Stimulated activated CD4-positive, alpha-beta T cell treated with anti-CD3 and anti-CD28 coated beads, Interleukin-4, amount 100 ng/mL, for 48 hours (primary cell): ENCODE measurements at regions not wholly inside any gene's neighbourhood (a gene's known extent, or its start where the extent isn't known, plus 50 kb on each side); places are given as distances from the start of the nearest gene placed in this dataset.

Source experiments
- DNase-seq, 2 donors: peaks; one replicate each; pipeline ENCODE4 v3.0.0-alpha.2; 2020; ENCODE audit warnings: low read depth in 2 of 2

DNA sequence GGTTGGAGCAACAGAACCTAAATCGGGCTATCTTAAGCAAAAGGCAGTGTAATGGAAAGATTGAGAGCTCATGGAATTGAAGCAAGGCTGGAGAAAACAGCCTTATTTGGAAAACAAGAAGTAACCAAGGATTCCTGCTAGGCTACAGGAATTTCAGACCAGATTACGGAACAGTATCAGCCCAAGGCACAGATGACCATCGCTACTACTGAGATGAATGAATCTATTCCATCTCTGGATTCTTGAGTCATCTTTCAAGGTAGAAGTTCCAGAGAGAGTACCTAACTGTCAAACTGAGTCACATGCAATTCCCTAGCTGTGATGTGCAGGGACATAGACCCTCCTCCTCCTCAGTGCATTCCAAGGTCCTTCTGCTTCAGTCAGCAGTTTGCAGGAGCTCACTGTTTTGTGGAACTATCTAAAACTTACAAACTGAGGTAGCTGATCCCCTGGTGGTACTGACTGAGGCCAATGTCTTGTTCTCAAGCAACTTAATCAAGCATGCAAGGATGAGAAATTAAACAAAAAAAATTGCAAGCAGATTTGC lies 62.0 kb upstream of the SMLR1 start:
- DNase-seq = no peak

DNA sequence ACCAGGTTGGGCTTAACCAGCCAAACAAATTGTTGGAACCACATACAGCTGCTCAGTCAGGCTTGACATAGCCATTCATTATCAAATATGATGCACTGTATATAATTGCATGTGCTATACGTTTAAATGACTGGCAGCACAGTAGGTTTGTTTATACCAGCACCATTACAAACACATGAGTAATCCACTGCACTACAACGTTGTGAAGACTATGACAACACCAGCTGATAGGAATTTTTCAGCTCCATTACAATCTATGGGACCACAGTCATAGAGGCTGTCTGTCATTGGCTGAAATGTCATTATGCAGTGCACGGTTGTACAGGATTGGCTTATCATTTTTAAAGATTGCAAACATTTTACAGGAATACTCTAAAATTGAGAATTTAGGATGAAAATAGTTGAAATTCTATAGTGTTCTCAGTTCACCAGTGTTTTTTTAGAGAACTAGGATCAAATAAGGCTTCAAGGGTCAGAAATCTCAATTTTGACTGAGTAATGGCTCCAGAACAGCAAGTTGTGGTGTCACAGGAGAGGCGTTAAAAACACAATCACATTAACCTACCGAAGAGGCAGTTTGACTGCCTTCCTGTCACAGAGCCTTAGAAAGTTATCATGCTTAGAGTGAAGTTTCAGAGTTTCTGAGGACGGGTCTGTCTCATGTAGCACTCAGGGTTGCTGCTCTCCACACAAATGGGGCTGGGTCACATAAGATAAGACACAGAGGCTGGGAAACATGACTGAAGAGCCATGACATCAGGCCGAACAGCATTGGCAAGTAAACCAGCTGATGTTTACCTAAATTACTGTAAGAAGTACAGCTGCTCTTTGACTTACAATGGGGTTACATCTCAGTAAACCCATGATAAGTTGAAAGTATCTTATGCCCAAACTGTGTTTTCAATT lies 60.7 kb upstream of the SMLR1 start:
- no peak for DNase-seq

DNA sequence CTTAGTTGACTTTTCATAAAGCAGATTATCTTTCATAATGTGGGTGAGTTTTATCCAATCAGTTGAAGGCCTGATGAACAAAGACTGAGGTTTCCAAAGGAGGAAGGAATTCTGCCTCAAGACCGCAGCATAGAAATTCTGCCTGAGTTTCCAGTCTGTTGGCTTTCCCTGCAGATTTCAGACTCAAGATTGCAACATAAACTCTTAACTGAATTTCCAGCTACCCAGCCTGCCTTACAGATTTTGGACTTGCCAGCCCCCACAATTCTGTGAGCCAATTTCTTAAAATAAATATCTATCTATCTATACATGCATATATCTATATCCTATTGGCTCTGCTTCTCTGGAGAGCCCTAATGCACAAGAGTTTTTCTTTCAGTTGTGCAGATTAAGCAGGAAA lies 57.3 kb upstream of the SMLR1 start:
- DNase-seq = no peak

DNA sequence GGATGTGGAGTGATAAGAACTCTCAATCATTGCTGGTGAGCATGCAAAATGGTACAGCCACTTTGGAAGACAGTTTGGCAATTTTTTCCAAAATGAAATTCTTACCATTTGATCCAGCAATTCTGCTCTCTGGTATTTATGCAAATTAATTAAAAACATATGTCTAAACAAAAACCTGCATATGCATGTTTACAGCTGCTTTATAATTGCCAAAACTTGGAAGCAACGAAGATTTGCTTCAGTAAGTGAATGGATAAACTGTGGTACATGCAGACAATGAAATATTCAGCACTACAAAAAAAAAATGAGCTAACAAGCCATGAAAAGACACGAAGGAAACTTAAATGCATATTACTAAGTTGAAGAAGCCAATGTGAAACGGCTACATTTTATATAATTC lies 55.5 kb upstream of the SMLR1 start:
- no peak for DNase-seq

DNA sequence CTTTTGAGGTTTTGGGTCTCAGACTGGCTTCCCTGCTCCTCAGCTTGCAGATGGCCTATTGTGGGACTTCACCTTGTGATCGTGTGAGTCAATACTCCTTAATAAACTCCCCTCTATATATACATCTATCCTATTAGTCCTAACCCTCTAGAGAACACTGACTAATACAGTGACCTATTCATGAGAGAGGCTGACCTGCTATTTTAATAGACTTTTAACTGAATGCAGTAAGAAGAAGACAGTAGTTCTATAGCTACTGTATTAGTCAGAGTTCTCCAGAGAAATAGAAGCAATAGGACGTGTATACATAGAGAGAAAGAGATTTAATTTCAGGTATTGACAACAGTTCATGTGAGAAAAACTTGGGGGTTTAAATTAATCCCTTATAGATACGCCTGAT lies 53.3 kb upstream of the SMLR1 start:
- no peak for DNase-seq

DNA sequence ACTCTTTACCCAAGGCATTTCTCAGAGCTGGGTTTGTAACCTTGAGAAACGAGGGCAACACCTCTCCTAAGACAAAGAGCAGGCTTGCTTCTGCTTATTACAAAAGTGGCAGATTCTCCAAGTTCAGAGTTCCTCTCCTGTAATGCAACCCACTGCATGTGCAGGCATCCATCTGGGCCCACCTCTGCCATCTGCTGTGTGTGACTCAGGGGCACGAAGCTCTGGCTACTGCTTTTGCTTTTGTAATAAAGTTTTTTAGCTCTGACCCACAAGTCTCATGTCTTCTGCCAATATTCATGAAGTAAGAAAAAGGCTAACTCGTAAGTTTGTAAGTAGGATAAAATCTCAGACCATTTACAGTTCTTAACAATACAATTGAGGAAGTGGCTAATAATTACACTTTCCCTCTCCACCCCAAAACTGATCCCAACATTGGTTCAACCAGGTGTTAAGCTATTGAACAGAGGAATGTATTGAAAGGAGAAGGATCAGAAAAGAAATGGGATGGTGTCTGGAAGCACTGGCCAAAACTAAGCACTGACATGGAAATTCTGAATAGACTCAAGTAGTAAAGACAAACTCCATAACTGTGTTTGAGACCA lies 51.7 kb upstream of the SMLR1 start:
- DNase-seq = no peak

DNA sequence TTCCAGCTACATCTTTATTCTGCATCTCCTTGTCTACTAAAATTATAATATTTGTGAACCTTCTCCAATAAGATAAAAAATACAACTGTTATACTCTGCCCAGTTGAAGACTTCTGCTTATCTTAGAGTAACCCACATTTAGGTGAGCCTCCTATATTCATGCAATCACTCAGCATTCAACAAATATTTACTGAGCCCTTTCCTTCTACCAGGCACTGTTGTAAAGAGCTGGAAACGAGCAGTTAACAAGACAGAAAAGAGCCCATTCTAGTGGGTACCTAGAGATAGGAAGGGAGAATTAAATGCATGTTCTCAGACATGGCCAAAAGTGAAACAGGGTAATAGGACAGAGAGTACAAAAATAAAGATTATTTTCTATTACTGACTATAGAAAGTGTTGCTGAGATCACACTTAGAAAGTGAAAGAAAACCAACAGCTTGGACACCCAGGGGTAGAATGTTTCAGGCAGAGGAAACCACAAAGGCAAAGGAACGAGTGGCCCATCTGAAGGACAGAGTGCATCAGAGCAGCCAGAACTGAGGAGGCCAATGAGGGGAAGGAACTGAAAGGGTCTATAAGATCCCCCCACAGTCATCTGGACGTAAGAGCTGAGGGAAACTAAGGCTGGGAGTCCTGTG lies 50.8 kb upstream of the SMLR1 start:
- DNase-seq = no peak
